ENCODE measurements at regions not wholly inside any gene's neighbourhood (a gene's known extent, or its start where the extent isn't known, plus 50 kb on each side); places are given as distances from the start of the nearest gene placed in this dataset.

- TF ChIP-seq EZH2phosphoT487 (IDR thresholded peaks at IDR 0.05; ENCODE audit: insufficient read depth, low read depth) (no peak), EZH2 (IDR thresholded peaks at IDR 0.05; ENCODE audit: insufficient read depth, poor library complexity, severe bottlenecking) (no peak)
Observed at GRCh38 chr10:23608926-23609325, 170.1 kb downstream of the OTUD1 start.

All from GM23248 (cell line).